ENCODE measurements at regions not wholly inside any gene's neighbourhood (a gene's known extent, or its start where the extent isn't known, plus 50 kb on each side); places are given as distances from the start of the nearest gene placed in this dataset.

- TF ChIP-seq, protein P1, sequence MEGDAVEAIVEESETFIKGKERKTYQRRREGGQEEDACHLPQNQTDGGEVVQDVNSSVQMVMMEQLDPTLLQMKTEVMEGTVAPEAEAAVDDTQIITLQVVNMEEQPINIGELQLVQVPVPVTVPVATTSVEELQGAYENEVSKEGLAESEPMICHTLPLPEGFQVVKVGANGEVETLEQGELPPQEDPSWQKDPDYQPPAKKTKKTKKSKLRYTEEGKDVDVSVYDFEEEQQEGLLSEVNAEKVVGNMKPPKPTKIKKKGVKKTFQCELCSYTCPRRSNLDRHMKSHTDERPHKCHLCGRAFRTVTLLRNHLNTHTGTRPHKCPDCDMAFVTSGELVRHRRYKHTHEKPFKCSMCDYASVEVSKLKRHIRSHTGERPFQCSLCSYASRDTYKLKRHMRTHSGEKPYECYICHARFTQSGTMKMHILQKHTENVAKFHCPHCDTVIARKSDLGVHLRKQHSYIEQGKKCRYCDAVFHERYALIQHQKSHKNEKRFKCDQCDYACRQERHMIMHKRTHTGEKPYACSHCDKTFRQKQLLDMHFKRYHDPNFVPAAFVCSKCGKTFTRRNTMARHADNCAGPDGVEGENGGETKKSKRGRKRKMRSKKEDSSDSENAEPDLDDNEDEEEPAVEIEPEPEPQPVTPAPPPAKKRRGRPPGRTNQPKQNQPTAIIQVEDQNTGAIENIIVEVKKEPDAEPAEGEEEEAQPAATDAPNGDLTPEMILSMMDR (IDR thresholded peaks at IDR 0.05), result no peak
- TF ChIP-seq POLR2A (IDR thresholded peaks at IDR 0.05), result no peak
Measured at GRCh38 chr18:56382541-56382940, 255.9 kb downstream of the TXNL1 start.
